ENCODE measurements at regions not wholly inside any gene's neighbourhood (a gene's known extent, or its start where the extent isn't known, plus 50 kb on each side); places are given as distances from the start of the nearest gene placed in this dataset.
"Not testable (repeated sequence)": the region's sequence is repeated elsewhere in the genome, so short reads cannot be mapped to it uniquely, and the experiment has no call there.

GRCh38 chr6:145153495-145153894, 581.8 kb downstream of the EPM2A start:
- DNase-seq (ENCODE audit: low read depth, low spot score): no peak

- DNase-seq (ENCODE audit: low read depth, low spot score): no peak
These were observed 579.9 kb downstream of the EPM2A start for GRCh38 chr6:145155411-145155810.

GRCh38 chr6:145155873-145156782, 579.2 kb downstream of the EPM2A start:
- DNase-seq (ENCODE audit: low read depth, low spot score): no peak

- DNase-seq (ENCODE audit: low read depth, low spot score): not testable (repeated sequence)
These were observed 576.7 kb downstream of the EPM2A start for GRCh38 chr6:145158636-145159035.

DNA sequence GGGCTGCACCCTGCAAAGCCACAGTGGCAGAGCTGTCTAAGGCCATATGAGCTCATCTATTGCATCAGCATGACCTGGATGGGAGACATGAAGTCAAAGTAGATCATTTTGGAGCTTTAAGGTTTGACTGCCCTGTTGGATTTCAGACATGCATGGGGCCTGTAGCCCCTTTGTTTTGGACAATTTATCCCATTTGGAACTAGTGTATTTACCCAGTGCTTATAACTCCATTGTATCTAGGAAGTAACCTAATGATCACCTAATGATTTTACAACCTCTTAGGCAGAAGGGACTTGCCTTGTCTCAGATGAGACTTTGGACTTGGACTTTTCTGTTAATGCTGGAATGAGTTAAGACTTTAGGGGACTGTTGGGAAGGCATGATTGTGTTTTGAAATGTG, 575.4 kb downstream of the EPM2A start:
- DNase-seq (ENCODE audit: low read depth, low spot score): no peak

DNA sequence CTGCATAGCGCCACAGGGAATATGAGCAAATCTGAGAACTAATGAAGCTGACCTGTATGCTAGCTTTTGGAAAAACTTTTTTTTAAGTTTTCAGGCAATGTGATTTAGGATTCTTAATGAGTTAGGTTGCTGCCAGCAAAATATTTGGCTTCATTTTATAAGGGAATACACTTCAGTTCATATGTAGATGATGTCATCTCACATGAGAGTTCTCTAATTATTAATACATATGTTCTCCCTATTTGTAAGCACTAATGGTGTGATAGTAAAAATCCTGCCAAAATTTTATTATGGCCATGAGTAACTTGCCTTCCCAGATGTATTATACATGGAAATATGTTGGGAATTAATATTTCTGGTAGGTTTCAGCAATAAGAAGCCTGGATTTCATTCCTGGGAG, 573.8 kb downstream of the EPM2A start:
- DNase-seq (ENCODE audit: low read depth, low spot score): no peak

DNA sequence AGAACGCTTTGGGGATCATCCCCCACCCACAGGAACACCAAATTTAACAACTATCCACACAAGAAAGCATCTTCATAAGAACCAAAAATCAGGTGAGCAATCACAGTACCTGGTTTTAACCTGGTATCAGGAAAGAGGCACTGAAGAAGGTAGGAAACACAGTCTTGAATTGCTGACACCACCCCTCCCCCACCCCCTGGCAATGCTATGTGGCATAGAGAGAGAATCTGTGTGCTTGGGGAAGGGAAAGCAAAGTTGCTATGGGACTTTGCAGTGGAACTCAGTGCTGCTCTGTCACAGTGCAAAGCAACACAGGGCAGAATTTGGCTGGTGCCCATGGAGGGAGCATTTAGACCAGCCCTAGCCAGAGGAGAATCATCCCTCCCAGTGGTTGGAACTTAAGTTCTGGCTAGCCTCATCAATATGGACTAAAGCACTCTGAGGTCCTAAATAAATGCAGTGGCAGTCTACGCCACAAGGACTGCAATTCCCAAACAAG, 565.5 kb downstream of the EPM2A start:
- DNase-seq (ENCODE audit: low read depth, low spot score): no peak

- no peak for DNase-seq (ENCODE audit: low read depth, low spot score)
These were observed 559.9 kb downstream of the EPM2A start for GRCh38 chr6:145175470-145175869.

- no peak for DNase-seq (ENCODE audit: low read depth, low spot score)
These were observed 556.9 kb downstream of the EPM2A start for GRCh38 chr6:145178391-145178790.

DNA sequence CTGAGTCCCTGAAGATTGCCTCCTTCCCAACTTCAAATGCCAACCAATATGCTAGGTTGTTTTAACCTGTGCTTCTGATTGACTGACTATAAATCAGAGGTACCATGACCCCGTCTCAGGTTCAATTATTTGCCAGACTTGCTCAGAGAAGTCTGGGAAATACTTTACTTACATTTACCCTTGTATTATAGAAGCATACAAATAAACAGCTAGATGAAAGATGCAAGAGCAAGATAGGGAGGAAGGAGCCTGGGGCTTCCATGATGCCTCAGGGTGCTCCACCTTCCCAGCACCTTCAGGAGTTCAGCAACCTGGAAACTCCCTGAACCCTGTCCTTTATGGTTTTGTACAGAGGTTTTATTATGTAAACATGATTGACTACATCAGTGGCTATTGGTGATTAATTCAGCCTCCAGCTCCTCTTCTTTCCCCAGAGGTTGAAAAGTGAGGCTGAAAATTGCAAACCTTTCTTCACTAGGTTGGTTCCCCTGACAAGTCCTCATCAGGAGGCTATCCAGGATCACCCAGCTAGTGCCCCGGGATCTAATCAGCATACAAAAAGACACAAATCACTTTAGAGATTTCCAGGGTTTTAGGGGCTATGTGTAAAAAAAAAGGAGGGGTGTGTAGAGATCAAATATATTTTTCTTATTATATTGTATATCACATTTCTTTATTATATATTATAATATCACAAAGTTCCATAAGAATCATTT, 547.7 kb downstream of the EPM2A start:
- no peak for DNase-seq (ENCODE audit: low read depth, low spot score)

- no peak for DNase-seq (ENCODE audit: low read depth, low spot score)
These were observed 545.5 kb downstream of the EPM2A start for GRCh38 chr6:145189836-145190235.

- DNase-seq (ENCODE audit: low read depth, low spot score): no peak
These were observed 540.9 kb downstream of the EPM2A start for GRCh38 chr6:145194389-145194788.

- no peak for DNase-seq (ENCODE audit: low read depth, low spot score)
These were observed 535.4 kb downstream of the EPM2A start for GRCh38 chr6:145199961-145200360.

DNA sequence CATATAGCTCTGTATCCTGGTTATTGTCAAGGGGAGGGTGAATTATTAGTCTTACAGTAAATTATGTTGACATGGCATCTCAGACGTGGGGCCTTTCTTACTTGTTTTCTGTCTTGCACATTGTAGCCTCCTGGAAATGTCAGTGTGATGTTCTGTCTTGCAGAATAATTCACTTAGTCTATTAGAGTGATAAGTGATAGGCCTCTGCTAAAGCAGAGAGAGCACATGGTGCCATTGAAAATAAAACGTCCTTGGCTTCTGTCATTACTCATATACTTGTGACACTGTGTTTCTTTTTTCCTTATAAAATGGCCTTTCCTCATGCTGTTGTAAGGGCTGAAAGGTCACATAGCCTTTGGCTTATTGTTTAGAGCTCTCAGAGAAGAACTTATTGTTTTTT, 531.0 kb downstream of the EPM2A start:
- DNase-seq (ENCODE audit: low read depth, low spot score): no peak

DNA sequence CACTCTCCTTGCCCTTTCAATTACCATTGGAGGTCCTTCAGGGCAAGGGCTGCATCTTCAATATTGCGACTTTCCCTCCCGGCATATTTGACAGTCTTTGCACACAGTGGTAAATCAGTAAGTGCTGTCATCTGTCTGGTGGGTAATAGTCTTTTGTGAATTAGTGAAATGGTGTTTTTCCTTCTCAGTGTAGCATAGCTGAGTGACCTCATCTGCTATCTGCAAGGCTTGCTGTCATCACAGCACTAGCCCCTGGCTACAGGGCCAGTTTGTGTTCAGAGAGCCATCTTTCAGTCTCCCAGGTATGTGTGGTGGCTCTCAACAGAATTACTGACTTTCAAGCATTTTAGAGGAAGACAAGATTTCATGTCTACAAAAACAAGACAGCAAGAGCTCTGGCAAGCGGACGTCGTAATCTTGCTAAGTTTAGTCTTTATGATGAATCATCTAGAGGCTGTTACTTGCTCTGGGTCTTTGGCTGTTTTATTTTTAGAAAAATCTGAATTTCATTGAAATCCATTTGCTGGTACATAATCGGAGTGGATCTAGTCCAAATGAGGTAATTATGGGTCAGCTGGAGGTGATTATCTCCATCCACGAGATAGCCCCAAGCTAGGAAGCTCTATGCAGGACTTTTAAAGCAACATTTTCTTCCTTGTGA, 528.9 kb downstream of the EPM2A start:
- DNase-seq (ENCODE audit: low read depth, low spot score): peak; percentile 9

DNA sequence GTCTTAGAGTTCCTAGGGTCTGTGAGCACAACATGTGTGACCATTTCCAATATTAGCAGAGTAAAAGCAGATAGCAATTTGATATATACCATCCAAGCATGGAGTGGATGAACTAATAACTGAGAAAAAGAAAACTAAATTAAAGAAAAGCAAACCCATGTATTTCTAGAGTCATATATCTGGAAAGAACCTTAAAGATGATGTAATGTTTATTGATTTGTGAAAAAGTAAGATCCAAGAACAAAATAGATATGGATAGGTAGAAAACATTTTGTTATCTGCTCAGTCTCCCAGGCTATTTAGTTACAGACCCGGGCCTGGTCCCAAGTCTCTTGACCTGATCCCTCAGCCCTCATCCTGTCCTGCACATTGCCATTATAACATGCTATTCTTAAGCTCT, 526.8 kb downstream of the EPM2A start:
- no peak for DNase-seq (ENCODE audit: low read depth, low spot score)

DNA sequence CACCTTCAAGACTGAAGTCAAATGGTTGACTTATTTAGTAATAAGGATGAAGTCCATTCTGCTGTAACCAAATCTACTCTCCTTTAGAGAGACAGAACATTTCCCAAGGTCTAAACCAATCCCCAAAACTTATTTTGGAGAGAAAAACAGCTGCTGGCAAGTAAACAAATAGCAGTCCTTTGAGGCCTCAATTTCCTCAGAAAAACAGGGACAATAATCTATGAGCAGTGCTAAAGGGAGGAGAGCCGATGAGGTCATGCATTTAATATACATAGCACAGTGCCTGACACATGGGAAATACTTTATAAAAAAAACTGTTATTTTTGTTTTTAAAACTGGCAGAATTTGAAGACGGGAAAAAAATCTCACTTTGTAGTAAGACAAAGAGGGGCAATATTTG, 526.0 kb downstream of the EPM2A start:
- no peak for DNase-seq (ENCODE audit: low read depth, low spot score)

DNA sequence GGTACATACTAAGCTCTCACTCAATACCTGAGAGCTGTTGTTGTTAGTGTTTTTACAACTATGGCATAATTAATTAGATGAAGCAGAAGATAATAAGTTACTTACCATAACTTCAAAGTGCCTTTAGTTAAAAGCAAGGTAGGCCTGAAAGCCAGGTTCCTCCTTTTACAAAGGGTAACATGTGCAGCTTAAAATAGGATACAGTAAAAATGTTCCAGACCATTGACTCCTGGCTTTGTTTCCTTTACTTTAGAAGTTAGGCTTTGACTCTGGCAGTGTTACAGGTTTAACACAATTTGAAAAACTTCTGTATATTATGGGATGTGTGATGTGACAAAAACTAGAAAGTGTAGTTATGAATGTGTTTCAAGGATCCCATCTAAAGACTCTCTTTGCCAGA, 522.5 kb downstream of the EPM2A start:
- no peak for DNase-seq (ENCODE audit: low read depth, low spot score)

DNA sequence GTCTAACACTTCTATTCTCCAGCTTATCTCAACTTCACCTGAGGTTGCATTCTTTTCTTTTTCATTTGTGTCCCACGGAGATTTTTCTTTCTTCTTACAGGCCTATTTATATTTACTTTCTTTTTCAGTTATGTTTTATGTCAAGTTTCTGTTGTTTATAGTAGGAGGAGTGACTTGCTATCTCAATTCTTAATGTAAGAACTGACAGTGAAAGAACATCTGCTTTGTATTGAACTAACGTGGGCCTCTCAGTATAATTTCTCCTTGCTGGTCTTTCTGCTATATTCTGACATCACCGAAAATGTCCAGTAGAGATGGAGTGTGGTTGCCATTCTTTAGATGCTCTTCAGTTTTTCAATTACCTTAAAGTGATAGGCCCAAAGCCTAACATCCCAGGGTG, 521.7 kb downstream of the EPM2A start:
- no peak for DNase-seq (ENCODE audit: low read depth, low spot score)

GRCh38 chr6:145214570-145214969, 520.8 kb downstream of the EPM2A start:
- peak; percentile 58 for DNase-seq (ENCODE audit: low read depth, low spot score)

- DNase-seq (ENCODE audit: low read depth, low spot score): no peak
These were observed 510.9 kb downstream of the EPM2A start for GRCh38 chr6:145224450-145224849.

DNA sequence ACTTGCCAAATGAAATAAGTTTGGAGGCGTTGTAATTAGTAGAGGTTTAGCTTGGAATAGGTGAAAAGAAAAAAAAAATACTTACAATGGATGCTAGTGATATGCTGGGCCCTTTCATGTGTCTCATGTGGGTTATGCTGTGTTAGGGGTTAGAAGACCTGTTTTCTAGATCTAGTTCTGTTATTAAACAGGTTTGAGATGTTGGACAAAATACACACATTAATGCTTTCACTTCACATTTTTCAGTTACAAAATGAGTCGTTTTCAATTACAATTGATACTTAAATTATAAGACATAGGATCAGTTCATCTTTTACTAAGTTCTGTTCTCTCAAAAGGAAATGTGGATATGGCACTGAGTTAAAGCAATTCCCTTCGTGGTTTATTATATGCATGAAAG, 509.8 kb downstream of the EPM2A start:
- DNase-seq (ENCODE audit: low read depth, low spot score): no peak

Data from astrocyte of the hippocampus (primary cell).